Suppressor macrophage treated with lipopolysaccharide for 4 hours (primary cell): ENCODE measurements at regions not wholly inside any gene's neighbourhood (a gene's known extent, or its start where the extent isn't known, plus 50 kb on each side); places are given as distances from the start of the nearest gene placed in this dataset.
A peak's percentile ranks its signal among the peaks of the same experiment; 100 is the strongest.

Source experiments
- DNase-seq: peaks from one replicate; pipeline ENCODE4 v3.0.0-alpha.2; 2020

DNA sequence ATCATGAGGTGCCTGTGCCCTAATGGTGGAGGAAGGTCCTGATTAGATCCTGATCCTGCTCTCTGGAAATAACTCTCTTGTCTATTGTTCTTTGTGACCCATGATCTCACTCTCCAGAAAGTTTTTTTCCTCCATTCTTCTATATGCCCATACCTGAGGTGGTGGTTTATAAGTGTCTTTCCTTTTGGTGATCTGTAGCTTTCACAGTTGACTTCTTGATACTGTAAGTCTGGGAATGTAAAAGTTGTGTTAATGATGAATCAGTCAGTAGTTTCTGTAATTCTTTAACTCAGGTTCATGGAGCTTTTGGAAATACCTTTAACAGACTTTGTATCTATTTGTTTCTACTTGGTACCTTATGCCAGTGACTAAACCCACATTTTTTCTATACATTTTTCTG, 444.0 kb upstream of the FLRT2 start:
- DNase-seq, result no peak

DNA sequence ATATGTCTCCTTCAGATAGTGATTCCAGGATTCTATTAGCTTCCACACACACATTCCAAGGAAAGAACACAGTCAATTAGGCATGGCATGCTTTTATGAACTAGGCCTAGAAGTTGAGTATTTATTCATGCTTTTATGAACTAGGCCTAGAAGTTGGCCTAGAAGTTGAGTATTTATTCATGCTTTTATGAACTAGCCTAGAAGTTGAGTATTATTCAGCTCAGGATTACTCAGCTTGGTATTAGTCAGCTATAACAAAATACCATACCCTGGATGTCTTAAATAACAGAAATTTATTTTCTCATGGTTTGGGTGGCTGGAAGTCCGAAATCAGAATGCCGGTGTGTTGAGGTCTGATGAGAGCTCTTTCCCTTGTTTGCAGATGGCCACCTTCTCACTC, 442.7 kb upstream of the FLRT2 start:
- no peak for DNase-seq

DNA sequence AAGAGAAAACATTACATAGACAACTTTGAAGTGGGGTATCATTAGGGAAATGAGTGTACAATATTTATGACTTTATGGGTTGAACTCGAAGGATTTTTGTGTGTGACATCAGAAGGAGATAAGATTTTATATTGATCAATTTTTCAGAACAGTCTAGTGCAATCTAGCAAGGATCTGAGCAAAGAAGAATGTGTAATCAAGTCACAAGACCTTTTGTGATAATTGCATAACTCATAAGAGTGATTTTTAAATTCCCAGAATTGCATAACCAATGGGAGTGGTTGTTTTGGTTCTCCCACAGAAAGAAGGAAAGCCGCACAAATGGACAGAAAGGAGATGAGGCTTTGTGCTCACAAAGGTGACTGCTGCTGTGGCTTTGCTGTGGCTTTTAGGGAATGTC, 441.8 kb upstream of the FLRT2 start:
- DNase-seq, result peak; percentile 1

DNA sequence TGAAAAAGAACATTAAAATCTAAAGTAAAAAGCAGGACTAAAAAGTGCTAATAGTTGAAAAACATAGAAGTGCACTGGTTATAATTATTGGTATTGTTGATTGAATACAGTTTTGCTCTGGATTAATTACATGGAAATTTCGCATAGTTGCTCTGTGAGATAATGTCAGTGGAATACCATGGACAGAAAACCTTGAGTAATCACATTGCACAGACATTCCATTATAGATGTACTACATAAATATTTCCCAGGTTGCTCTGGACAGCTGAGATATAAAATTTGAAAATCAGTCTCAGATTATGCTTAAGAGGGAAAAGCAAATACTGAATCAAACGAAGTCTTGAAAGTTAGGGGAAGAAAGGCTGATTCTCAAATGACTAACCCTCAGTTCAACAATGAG, 439.3 kb upstream of the FLRT2 start:
- DNase-seq, result no peak

DNA sequence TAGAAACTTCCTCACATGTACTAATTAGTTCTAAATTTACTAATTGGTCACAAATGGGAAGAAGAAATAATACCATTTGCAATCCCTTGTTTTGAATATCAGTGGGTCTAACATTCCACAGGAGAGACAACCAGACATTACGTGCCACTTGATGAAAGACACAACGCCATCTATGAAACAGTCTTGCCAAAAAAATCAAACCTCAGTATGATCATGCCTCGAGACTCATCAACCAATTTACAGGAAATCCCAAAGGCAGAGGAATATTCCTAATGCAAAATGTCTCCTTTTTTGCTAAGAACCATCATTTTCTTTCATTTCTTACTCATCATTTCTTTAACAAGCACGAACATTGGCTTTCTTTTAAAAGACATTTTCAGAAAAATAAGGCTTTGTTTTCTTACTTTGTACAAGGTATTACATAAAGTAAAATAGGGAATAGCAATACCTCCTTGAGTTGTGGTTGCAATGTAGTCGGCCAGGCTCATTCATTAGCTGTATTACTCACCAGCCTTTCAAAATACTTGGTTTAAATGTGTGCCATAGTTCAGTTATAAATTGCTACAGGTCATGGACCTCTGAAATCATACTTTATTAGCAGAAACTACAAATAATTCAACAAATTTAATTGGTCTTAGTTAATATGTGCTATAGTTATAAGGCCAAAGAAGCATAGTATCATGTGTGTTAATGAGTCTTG, 436.2 kb upstream of the FLRT2 start:
- DNase-seq, result no peak

DNA sequence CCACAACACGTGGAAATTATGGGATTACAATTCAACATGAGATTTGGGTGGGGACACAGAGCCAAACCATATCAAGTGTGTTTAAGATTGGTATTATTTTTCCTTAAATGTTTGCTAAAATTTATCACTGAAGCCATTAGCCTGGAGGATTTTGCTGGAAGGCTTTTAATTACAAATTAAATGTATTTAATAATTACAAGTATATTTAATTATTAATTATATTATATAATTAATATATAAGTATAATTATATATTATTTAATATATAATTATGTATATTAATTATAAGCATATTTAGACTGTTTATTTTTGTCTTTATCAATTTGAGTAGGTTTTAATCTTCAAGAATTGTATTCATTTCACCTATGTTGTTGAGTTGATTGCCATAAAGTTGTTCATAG, 427.4 kb upstream of the FLRT2 start:
- no peak for DNase-seq

DNA sequence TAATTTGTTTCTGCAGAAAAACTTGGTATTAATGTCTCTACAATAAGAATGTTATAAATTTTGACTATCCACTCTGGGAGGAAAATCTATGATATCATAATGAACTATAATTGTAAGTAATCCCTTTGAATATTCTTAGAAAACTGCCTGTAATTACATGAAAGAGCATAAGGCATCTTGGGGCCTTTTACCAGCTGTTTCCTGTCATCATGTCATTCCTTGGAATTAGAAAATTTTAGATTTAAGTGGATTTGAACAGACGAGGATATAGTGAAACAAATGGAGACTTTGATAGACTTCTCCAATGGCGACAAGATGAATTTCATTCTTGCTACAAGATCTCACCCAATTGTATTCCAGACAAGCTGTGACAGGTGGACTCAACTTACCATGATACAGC, 423.4 kb upstream of the FLRT2 start:
- no peak for DNase-seq

DNA sequence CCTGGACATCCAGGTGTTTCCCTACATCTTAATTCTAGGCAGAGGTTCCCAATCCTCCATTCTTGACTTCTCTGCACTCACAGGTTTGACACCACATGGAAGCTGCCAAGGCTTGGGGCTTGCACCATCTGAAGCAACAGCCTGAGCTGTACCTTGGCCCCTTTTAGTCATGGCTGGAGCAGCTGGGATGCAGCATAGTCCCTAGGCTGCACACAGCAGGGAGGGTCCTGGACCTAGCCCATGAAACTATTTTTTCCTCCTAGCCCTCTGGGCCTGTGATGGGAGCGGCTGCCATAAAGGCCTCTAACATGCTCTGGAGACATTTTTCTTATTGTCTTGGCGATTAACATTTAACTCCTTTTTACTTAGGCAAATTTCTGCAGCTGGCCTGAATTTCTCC, 417.2 kb upstream of the FLRT2 start:
- no peak for DNase-seq

DNA sequence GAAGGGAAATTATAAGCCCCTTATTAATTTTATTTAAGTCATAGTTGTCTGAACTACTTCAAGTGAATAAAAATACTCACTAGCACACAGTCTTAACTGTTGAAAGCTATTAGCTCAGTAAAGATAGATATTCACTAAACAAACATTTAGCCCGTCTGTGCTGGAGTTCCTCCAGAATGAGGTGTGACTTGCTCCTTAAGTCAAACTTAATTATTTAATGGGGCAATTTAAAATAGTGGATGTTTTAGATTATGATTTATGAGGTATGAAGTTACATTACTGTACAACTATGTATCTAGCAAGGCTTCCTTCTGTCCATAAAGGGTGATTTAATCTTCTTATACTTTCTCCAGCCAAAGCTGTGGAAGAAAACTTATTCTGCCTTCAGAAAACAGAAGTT, 414.0 kb upstream of the FLRT2 start:
- DNase-seq, result no peak

DNA sequence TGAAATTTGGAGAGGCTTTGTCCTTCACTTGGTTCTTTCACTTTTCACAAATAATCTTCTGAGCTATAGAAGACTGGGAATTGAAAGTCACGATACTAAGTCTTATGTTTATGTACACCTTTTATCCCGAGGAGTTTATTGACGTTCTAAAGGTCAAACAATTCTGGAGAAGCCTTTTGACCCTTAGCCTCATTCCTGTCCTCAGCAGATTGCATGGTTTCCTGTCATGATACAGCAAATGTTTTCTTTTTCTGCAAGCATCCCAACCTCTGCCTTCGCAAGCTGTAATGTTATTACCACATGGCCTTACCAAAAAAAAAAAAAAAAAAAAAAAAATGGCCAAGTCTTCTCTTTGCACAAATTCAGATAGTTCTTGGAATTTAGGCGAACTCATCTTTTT, 411.7 kb upstream of the FLRT2 start:
- no peak for DNase-seq

DNA sequence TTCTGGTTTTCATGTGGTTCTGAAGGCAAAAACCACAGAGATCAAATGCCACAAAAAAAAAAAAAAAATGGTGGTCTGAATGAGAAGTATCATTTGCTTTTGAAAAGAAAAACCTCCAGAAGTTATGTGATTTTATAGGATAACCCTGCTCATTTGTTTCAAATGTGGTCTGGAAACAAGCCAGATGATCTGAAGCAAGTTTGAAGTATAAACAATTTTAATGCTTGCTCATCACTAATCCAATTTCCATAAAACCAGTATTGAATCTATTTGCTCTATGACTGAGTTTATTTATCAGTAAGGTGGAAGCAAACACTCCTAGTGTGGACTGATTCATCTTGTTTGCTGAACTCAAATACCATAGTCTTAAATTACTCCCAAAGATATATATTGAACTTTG, 407.3 kb upstream of the FLRT2 start:
- no peak for DNase-seq

DNA sequence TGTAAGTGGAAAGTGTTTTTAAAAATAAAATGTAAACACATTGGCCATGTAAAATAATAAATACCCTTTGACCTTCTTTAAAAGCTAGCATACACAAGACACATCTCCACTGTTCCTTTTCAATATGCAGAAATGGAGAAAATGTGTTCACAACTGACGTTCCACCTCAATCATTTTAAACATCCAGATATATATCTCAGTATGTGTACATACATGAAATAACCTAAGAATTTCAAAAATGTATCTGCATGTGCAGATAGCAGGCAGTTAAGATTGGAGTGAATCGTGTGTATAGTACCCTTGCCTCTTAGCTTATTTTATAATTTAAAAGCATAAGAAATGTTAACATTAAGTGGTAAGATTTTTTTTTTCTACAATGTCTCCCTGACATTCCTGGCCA, 406.2 kb upstream of the FLRT2 start:
- no peak for DNase-seq

DNA sequence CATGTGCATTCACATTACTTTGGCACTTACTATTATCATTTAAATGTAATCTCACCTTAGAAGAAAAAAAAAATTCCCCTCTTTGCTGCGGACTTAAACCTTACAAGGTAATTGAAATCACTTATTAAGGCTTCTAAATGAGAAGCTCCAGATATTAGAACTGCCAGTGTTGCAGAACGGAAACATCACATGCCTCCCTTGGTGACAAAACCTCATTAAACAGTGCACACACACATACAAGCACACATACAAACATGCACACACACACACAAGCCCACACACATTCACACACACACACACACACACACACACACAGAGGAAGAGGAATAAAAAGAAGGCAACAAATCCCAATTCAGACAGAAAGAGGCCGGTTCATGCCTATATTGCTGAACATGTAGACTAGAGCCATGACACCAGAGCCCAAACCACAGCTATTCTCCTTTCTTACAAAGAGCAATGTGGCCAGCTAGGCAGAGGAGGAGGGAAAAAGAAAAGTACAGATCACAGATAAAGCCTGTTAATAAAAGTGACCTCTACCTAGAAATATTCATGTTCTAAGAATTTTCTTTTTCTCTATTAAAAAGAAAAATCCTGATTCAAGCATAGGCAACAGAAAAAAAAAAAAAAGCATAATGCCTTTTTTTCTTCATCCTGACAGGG, 405.2 kb upstream of the FLRT2 start:
- DNase-seq, result no peak

DNA sequence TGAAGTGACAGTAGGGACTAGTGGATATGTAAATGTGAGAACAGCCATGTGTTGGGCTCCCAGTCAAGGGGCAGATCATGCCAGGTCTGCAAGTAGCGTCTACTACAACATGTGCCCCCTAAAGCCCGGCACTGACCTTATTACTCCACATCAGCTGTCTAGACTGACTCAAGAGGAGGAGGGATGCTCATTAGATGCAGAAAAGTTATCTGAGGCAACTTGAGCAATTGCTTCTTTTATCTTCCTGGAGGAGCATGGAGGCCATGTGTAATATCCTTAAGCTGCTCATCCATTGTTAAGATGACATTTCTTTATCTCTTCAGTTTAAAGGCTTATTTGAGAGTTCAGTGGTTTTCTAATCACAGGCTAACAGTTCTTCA, 404.7 kb upstream of the FLRT2 start:
- no peak for DNase-seq

DNA sequence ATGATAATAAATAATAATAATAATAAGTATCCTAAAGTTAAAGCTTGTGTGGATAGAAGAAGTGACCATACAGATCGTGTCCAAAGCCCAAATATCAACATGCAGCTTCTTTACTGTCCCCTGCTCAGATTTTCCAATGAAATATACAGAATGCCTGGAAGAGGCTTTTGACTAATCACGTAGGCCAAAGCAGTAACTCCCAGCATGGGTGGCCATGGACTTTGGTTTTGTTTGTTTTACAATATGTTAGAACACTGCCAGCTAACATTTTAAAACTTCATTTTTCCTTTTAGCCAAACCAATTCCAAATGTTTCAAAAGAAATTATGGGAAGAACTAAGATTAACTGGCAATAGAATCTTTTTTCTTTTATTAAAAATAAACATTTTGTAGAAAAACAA, 400.0 kb upstream of the FLRT2 start:
- DNase-seq, result no peak

DNA sequence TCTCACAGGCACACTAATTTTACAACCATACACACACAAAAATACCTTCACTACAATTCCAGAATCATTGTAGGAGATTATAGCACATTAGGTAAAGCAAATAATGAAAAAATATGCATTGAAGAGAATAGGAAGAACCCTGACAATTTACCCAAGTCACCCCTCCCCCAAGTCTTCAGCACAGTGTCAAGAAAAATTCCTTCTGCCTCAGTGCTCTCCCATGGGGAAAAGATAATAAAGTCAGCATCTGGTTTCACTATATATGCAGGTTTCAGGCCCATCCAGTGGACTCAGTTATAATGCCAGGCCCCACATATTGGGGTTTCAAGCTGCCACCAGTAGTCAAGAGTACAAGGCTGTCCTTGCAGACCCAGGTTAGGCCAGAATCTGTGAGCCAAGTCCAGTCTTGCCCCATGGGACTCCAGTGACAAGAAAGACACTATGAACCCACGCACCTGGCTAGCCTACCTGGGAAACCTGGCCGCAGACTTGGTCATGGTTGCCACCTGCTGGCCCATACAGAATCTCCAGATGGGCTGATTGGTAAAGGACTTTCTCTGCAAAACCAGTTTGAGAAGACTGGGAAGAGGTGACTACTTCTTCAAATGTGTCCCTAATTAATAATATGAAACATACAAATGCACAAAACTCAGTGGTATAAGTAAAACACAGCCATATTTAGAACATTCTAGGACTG, 398.6 kb upstream of the FLRT2 start:
- DNase-seq, result no peak

DNA sequence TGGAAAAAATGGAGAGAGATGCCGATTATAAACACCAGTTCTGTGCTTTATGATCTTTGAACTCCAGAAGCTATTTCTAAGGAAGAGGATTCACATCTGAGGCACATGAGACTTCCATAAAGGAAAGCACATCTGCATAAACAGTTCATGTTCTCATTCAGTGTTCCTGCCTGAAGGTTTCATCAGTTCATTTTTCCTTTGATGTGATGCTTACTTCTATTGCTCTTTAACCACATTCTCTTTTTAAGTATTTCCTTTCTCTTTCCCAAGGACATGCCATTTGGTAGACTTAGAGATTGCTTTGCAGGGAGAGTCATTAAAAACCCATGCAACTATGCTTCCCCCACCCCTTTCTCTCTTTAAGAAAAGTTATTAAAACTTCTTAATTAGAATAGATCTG, 387.0 kb upstream of the FLRT2 start:
- DNase-seq, result no peak

DNA sequence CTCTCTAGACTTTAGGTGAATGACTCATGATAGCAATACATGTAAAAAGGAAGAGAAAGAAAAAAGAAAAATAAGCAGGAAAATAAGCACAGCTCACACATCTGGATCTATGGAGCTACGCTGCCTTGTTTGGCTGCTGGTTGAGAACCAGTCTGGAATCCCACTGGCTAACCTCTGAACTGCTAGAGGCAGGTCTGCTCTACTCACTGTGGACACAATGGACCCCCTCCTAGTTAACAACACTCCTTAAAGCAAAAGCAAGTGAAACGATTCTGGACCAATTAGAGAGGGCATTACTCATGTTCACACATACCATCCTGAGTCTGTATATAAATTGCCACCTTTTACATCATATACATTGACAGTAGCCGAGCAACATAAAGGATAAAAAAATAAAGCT, 383.2 kb upstream of the FLRT2 start:
- no peak for DNase-seq

DNA sequence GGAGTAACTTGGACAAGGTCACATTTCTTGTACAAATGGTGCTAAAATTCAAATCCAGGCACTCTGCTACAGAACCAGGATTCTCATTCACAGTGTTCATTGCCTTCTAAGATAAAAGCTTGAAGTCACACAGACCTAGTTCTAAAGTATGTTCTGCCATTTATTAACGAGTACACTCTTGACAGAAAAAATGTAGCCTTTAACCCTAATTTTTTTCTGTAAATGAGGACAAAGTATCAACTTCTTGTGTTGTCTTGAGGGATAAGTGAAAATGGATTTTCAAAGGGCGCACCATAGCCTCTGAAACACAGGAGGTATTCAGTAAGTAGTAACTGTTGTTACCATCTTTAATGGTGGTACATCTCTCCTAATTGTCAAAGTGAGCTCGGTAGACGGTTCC, 379.8 kb upstream of the FLRT2 start:
- no peak for DNase-seq

DNA sequence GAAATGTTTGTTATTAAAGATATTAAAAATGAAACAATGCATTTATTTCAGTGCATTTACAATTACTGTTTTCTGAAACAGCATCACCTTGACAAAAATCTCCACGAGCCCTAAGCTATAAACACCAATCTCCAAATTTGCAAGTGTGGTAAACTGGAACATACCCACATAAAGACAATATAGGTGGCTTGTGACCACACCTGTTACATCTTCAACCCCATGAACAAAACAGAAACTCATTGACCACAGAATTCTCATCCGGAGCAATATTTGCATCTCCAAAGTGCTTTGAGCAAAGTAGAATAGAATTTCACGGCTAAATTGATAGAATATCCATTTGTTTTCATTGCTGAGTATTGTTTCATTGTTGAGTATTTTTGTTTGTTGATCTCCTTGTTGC, 375.2 kb upstream of the FLRT2 start:
- DNase-seq, result no peak

DNA sequence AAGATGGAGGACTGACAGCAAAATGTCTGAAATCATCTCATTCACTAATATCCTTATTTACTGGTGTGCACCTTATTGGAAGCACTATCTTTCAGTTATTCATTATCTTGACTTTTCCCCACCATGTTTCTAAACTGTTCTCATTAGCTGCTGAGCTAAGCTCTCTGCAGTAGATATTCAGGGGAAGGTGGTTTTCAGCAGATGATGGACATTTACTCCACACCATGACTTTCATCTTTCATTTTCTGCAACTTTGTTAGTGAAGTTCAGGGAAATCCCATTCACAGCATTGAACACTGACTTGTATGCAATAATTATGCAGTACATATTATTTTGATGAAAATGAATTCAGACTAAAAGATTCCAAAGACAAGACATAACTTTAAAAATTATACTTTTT, 373.6 kb upstream of the FLRT2 start:
- no peak for DNase-seq

DNA sequence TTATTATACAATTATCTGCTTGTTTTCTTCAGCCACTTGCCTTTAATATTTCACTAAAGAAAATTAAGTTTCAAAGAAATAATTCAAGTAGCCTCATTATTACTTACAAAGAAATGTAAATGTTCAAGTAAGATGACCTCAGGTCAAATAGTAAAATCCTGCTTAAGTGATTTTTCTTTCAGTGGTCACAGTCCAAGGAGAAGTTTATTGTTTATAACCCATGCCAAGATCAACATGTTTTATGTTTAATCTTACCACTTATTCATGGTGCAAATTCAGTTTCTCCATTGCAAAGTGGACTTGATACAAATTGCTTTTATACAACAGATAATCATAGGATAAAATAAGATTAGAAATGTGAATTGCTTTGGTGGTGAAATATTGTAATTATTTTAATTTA, 370.2 kb upstream of the FLRT2 start:
- DNase-seq, result no peak

DNA sequence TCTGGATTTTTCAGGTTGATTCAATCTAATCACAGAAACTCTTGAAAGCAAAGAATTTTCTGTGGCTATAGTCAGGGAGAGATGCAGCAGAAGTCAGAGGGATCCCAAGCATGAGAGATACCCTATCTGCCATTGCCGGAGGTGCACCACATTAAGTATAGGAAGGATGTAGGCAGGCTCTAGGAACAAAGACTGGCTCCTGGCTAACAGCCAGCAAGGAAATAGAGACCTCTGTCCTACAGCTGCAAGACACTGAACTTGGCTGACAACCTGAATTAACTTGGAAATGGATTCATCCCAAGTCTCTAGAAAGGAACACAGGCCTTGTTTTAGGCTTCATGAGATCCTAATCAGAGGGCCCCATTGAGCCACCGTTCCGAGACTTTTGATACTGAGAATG, 364.9 kb upstream of the FLRT2 start:
- DNase-seq, result no peak

DNA sequence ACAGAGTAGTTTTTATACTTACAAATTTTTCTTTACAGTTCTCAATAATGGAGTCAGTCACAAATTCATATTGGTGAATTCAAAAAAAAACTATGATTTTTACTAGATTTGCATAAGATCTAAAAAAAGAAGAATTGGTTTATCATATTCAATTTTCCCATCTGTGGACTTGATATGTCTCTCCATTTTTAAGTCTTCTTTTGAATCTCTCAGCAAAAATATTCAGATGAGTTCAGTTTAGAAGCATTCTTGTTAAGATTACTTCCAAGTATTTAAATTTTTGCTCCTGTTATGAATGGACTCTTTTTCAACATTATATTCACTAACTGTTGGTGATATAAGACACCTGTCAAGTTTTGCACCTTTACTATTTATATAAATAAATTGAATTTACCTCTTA, 360.6 kb upstream of the FLRT2 start:
- DNase-seq, result no peak

DNA sequence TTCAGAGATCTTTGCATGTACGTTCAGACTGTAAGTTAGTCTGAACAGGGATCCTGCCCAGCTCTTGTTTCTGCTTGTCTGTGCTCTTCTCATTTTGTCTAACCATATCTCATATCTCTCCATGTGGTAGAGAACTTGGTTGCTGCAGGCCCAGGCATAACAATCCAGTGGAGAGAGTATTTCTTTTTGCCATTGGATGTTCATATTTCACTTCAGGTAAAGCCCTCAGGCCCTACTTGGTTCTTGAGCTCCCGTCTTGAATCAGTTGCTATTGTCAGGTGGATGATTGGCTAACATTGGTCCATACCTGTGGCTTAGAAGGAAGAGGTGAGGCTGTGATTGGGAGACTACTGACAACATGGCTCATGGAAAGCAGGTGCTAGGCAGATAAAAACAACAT, 357.7 kb upstream of the FLRT2 start:
- DNase-seq, result no peak
